ENCODE measurements at regions not wholly inside any gene's neighbourhood (a gene's known extent, or its start where the extent isn't known, plus 50 kb on each side); places are given as distances from the start of the nearest gene placed in this dataset.

- Mint-ChIP-seq H3K4me3 (no peak overlapping the region), H3K36me3 (ENCODE audit: low read depth) (no peaks in the 10 kb centered on the region), H3K27me3 (ENCODE audit: low read depth) (peaks cover 2% of the 10 kb centered on the region), H3K9me3 (no peaks in the 10 kb centered on the region), H3K4me1 (no peaks in the 10 kb centered on the region), H3K27ac (no peak overlapping the region)
- no peak for TF ChIP-seq CTCF (IDR thresholded peaks at IDR 0.05; ENCODE audit: unreplicated experiment in 3 of 3)
These were observed 116.8 kb upstream of the RAB6C start for GRCh38 chr2:129862668-129863067.

DNA sequence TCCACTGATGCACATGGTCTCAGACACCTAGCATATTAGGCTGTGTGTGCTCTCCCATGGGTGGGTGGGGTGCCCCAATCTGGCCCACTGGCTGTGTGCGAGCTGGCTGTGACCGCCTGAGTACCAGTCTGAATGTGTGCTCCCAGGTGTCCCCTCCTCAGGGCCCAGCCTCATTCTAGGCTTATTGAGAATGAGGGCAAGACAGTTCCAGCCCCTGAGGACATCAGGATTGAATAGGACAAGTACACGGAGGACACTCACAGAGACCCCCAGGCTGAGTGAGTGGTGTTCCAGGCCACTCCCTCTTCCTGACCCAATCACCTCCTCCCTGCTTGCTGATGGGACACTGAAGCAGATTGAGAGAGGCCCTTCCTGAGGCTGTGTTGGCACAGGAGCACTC lies 116.1 kb upstream of the RAB6C start:
- TF ChIP-seq CTCF (IDR thresholded peaks at IDR 0.05; ENCODE audit: unreplicated experiment in 3 of 3) = no peak
- Mint-ChIP-seq H3K4me1 (no peaks in the 10 kb centered on the region), H3K27ac (no peak overlapping the region), H3K36me3 (ENCODE audit: low read depth) (no peaks in the 10 kb centered on the region), H3K9me3 (no peaks in the 10 kb centered on the region), H3K4me3 (no peak overlapping the region), H3K27me3 (ENCODE audit: low read depth) (peaks cover 4% of the 10 kb centered on the region)

DNA sequence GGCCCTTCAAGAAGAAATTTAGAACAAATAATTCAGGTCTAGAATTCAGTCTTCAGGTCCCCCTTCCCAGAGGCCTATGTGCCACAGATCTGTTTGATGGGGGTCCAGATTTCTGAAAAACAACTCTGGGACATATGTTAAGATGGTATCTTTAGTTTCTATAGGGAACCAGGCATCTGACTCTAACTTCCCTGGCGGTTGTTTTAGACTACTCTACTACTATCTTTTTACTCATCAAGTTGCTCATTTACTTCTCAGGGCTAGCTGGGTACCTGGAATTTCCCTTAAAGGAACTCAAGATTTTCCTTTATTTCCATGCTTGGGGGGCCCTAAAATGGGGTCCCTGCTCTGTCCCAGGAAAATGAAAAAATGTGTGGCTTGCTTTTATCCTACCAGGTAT lies 114.7 kb upstream of the RAB6C start:
- H3K4me1 Mint-ChIP-seq = no peaks in the 10 kb centered on the region
- peaks cover 4% of the 10 kb centered on the region for H3K27me3 Mint-ChIP-seq (ENCODE audit: low read depth)
- no peaks in the 10 kb centered on the region for H3K36me3 Mint-ChIP-seq (ENCODE audit: low read depth)
- TF ChIP-seq CTCF (IDR thresholded peaks at IDR 0.05; ENCODE audit: unreplicated experiment in 3 of 3) = no peak
- H3K9me3 Mint-ChIP-seq = no peaks in the 10 kb centered on the region
- no peak overlapping the region for H3K27ac Mint-ChIP-seq
- no peak overlapping the region for H3K4me3 Mint-ChIP-seq

- Mint-ChIP-seq H3K27ac (no peak overlapping the region), H3K36me3 (ENCODE audit: low read depth) (no peaks in the 10 kb centered on the region), H3K4me3 (no peak overlapping the region), H3K4me1 (no peaks in the 10 kb centered on the region), H3K9me3 (no peaks in the 10 kb centered on the region), H3K27me3 (ENCODE audit: low read depth) (peaks cover 4% of the 10 kb centered on the region)
- TF ChIP-seq CTCF (IDR thresholded peaks at IDR 0.05; ENCODE audit: unreplicated experiment in 3 of 3) = no peak
These were observed 113.5 kb upstream of the RAB6C start for GRCh38 chr2:129865976-129866375.

- no peak overlapping the region for H3K4me3 Mint-ChIP-seq
- no peaks in the 10 kb centered on the region for H3K4me1 Mint-ChIP-seq
- no peak for TF ChIP-seq CTCF (IDR thresholded peaks at IDR 0.05; ENCODE audit: unreplicated experiment in 3 of 3)
- H3K27ac Mint-ChIP-seq = no peak overlapping the region
- H3K9me3 Mint-ChIP-seq = no peaks in the 10 kb centered on the region
- H3K36me3 Mint-ChIP-seq (ENCODE audit: low read depth) = no peaks in the 10 kb centered on the region
- peaks cover 4% of the 10 kb centered on the region for H3K27me3 Mint-ChIP-seq (ENCODE audit: low read depth)
These were observed 113.1 kb upstream of the RAB6C start for GRCh38 chr2:129866391-129866790.

DNA sequence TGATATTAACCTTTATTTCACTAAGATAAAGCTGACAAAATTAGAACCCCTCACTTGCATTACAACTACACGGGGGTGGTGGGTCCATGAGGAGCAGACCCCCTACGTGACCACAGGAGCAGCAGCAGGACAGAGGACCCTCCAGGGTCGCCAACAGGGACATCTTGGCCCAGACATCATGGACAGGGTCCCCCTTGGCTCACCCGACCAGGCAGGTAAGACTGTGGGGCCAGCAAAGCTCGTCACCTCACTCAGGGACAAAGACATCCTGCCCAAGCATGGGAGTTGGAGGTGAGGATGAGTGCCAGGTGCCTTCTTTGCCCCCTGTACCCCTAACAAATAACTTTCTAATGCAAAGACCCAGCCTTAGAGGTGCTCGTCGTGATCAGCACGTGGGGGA lies 111.3 kb upstream of the RAB6C start:
- Mint-ChIP-seq H3K4me3 (no peak overlapping the region), H3K4me1 (no peaks in the 10 kb centered on the region), H3K27ac (no peak overlapping the region), H3K9me3 (no peaks in the 10 kb centered on the region), H3K36me3 (ENCODE audit: low read depth) (no peaks in the 10 kb centered on the region), H3K27me3 (ENCODE audit: low read depth) (peaks cover 4% of the 10 kb centered on the region)
- no peak for TF ChIP-seq CTCF (IDR thresholded peaks at IDR 0.05; ENCODE audit: unreplicated experiment in 3 of 3)

Data from nephron (organoid).